Prostate gland (tissue), 2 donors: ENCODE measurements at regions not wholly inside any gene's neighbourhood (a gene's known extent, or its start where the extent isn't known, plus 50 kb on each side); places are given as distances from the start of the nearest gene placed in this dataset.

Experiments used
- CTCF ChIP-seq, 4 experiments: fragments of 200-600 bp in 2 of 4; fragments of 450-650 bp in 2 of 4; sonication (generic) in 2 of 4; IDR thresholded peaks; 1 replicate in 3 of 4; 2 replicates in 1 of 4; pipeline ENCODE4 v1.5.1; 2016 to 2019; ENCODE audit warnings: antibody characterized with exemption in 4 of 4, mild to moderate bottlenecking in 2 of 4, moderate library complexity in 2 of 4
- POLR2A ChIP-seq: fragments of 450-650 bp; IDR thresholded peaks from one replicate; pipeline ENCODE4 v1.6.1; 2016; ENCODE audit warnings: antibody characterized with exemption, mild to moderate bottlenecking

DNA sequence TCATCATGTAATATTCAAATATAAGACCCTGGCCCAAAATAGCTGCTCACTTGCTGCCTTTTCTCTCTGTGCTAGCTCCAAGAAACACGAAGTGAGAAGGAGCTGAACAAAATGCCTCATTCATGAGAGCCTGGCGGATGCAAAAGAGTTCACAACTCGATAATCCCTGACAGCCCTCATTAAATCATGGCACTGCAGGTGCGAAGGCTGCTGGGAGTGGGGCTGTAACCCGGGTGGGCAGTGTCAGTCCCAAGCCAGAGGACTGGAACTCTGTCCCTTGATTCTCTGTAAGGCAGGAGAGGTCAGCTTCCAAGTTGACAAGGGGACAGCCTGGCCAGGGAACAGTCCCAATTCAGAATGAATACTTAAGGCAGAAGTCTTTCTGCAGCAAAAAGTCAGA, 318.5 kb downstream of the CDC5L start:
- TF ChIP-seq CTCF (IDR thresholded peaks at IDR 0.05) = no peak
- no peak for TF ChIP-seq POLR2A
